SK-N-SH (cell line): ENCODE measurements at regions not wholly inside any gene's neighbourhood (a gene's known extent, or its start where the extent isn't known, plus 50 kb on each side); places are given as distances from the start of the nearest gene placed in this dataset.

ENCODE experiments used
- CTCF ChIA-PET: fragments of 300-600, 350-600 bp; formaldehyde crosslinking; extraction: SDS; loops from one replicate; lab custom pipeline; 2021; lab: Yijun Ruan, JAX
- POLR2A ChIA-PET: fragments of 350-600 bp; sonication (Branson Sonifier 250); formaldehyde crosslinking; extraction: SDS; loops from one replicate; lab custom pipeline; 2020; ENCODE audit warnings: antibody characterized with exemption, inconsistent platforms; lab: Yijun Ruan, JAX
- DNase-seq: peaks from one replicate; pipeline ENCODE4 v3.0.0; 2012
- H2AFZ ChIP-seq: fragments of 200-600 bp; sonication (generic); 2 replicates; pipeline ENCODE4 v1.8.1; 2016; ENCODE audit warnings: antibody characterized with exemption, mild to moderate bottlenecking, low read depth
- H3F3A ChIP-seq: fragments of 200-600 bp; sonication (generic); replicated peaks from 2 replicates; pipeline ENCODE3; 2016; ENCODE audit warnings: antibody characterized with exemption, mild to moderate bottlenecking; ENCODE audit not compliant: insufficient read depth
- H3K27ac ChIP-seq, 2 experiments: fragments of 200-500 bp in 1 of 2; fragments of 200-600 bp in 1 of 2; sonication (Bioruptor generic) in 1 of 2; sonication (generic), shearing (Covaris generic) in 1 of 2; 2 replicates each; pipeline versions ENCODE4 v1.5.1 to v1.6.1; 2014 to 2016; ENCODE audit warnings: low read depth in 2 of 2, inconsistent platforms in 1 of 2, low read length in 1 of 2, mild to moderate bottlenecking in 1 of 2, mixed read lengths in 1 of 2
- H3K27me3 ChIP-seq: fragments of 200-600 bp; sonication (generic), shearing (Covaris generic); 2 replicates; pipeline ENCODE4 v1.6.1; 2016; ENCODE audit warnings: mixed run types; ENCODE audit not compliant: insufficient read depth
- H3K36me3 ChIP-seq, 2 experiments: fragments of 200-500 bp in 1 of 2; fragments of 200-600 bp in 1 of 2; sonication (Bioruptor generic) in 1 of 2; sonication (generic) in 1 of 2; replicated peaks in 1 of 2; 2 replicates each; pipeline versions ENCODE3 to v1.5.1; 2014 to 2016; ENCODE audit warnings: low read length in 1 of 2, mild to moderate bottlenecking in 1 of 2; ENCODE audit not compliant: insufficient read depth in 2 of 2, control insufficient read depth in 1 of 2
- H3K4me1 ChIP-seq, 2 experiments: fragments of 200-500 bp in 1 of 2; fragments of 200-600 bp in 1 of 2; sonication (Bioruptor generic) in 1 of 2; sonication (generic), shearing (Covaris generic) in 1 of 2; 2 replicates each; pipeline versions ENCODE4 v1.5.1 to v1.6.1; 2014 to 2016; ENCODE audit warnings: low read depth in 1 of 2, low read length in 1 of 2, mixed run types in 1 of 2; ENCODE audit not compliant: insufficient read depth in 2 of 2, control insufficient read depth in 1 of 2
- H3K4me2 ChIP-seq: fragments of 200-600 bp; sonication (generic), shearing (Covaris generic); 2 replicates; pipeline ENCODE4 v1.6.1; 2017; ENCODE audit warnings: mixed run types
- H3K4me3 ChIP-seq, 2 experiments: fragments of 200-500 bp in 1 of 2; fragments of 200-600 bp in 1 of 2; sonication (Bioruptor generic) in 1 of 2; sonication (generic), shearing (Covaris generic) in 1 of 2; 2 replicates each; pipeline versions ENCODE4 v1.5.1 to v1.8.1; 2014 to 2016; ENCODE audit warnings: low read depth in 2 of 2, inconsistent platforms in 1 of 2, low read length in 1 of 2, mild to moderate bottlenecking in 1 of 2, mixed read lengths in 1 of 2, moderate library complexity in 1 of 2
- H3K79me2 ChIP-seq: fragments of 200-600 bp; sonication (generic); 2 replicates; pipeline ENCODE4 v1.8.1; 2017; ENCODE audit warnings: mild to moderate bottlenecking; ENCODE audit not compliant: insufficient read depth
- H3K9ac ChIP-seq: fragments of 200-600 bp; sonication (generic); 2 replicates; pipeline ENCODE4 v1.6.1; 2017; ENCODE audit warnings: mixed run types
- H3K9me2 ChIP-seq: fragments of 200-600 bp; sonication (generic); 2 replicates; pipeline ENCODE4 v1.6.1; 2017; ENCODE audit warnings: mixed run types
- H3K9me3 ChIP-seq: fragments of 200-600 bp; sonication (generic); 2 replicates; pipeline ENCODE4 v1.6.1; 2017; ENCODE audit warnings: mixed run types, mild to moderate bottlenecking, moderate library complexity
- H4K20me1 ChIP-seq: fragments of 200-600 bp; sonication (generic); 2 replicates; pipeline ENCODE4 v1.6.1; 2017; ENCODE audit warnings: mild to moderate bottlenecking, mixed run types; ENCODE audit not compliant: insufficient read depth
- EP300 ChIP-seq, 2 experiments: IDR thresholded peaks; 2 replicates each; pipeline versions ENCODE4 v1.4.0 to v1.6.1; 2012; ENCODE audit warnings: borderline replicate concordance in 1 of 2, low read depth in 1 of 2, low read length in 1 of 2
- JUND ChIP-seq: IDR thresholded peaks from 2 replicates; pipeline ENCODE4 v1.4.0; 2012
- MEF2A ChIP-seq: IDR thresholded peaks from 2 replicates; pipeline ENCODE4 v1.4.0; 2012; ENCODE audit warnings: low read depth, borderline replicate concordance
- MXI1 ChIP-seq: IDR thresholded peaks from 2 replicates; pipeline ENCODE4 v1.6.1; 2012; ENCODE audit warnings: mild to moderate bottlenecking, low read depth, low read length, improper control_type of control experiment
- RAD21 ChIP-seq: IDR thresholded peaks from 2 replicates; pipeline ENCODE4 v1.6.1; 2012; ENCODE audit warnings: mild to moderate bottlenecking, low read length
- RCOR1 ChIP-seq: fragments of 150-350 bp; IDR thresholded peaks from 2 replicates; pipeline ENCODE4 v1.6.1; 2017; ENCODE audit warnings: antibody characterized with exemption, low read length
- YY1 ChIP-seq: IDR thresholded peaks from 2 replicates; pipeline ENCODE4 v1.4.0; 2012; ENCODE audit warnings: low read depth, mild to moderate bottlenecking
- whole genome bisulfite sequencing: methylation state at CpG from one replicate; pipeline ENCODE4 v1.1.6; 2017; ENCODE audit warnings: low lambda C conversion rate; 5-methylcytosine and 5-hydroxymethylcytosine counted together
- TF ChIP-seq, protein P1 (sequence below): IDR thresholded peaks from 2 replicates; pipeline ENCODE4 v1.4.0; 2012; ENCODE audit warnings: low read depth, borderline replicate concordance
- TF ChIP-seq, protein P2 (sequence below): fragments of 150-350 bp; IDR thresholded peaks from 2 replicates; pipeline ENCODE4 v1.6.1; 2017; ENCODE audit warnings: antibody characterized with exemption, low read length, low read depth, borderline replicate concordance
- TF ChIP-seq, protein P3 (sequence below): fragments of 200-600 bp; sonication (generic); IDR thresholded peaks from 2 replicates; pipeline ENCODE4 v1.6.1; 2017; ENCODE audit warnings: antibody characterized with exemption, mild to moderate bottlenecking, moderate library complexity
- TF ChIP-seq, protein P4 (sequence below): fragments of 150-350 bp; IDR thresholded peaks from 2 replicates; pipeline ENCODE4 v1.6.1; 2016; ENCODE audit warnings: mild to moderate bottlenecking, low read depth, low read length

DNA sequence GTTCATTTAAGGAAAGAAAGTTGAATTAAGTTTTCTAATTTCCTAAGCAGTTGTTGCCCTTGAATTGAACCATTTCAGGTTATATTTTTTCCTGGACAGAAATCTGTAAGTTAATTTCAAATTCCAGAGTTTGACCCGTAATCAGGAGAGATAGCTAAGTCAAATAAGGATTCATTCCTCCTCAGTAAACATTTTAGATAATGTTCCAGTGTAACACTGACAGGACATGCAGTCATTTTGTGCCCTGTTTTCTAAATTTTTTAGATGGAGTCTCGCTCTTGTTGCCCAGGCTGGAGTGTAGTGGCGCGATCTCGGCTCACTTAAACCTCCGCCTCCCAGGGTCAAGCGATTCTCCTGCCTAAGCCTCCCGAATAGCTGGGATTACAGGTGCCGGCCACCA, 371.7 kb downstream of the DIPK2A start:
- H3F3A ChIP-seq = no peaks in the 10 kb centered on the region
- no peak for DNase-seq
- no peak overlapping the region for H2AFZ ChIP-seq
- H3K27me3 ChIP-seq = peaks cover 4% of the 10 kb centered on the region; the same call in 1 of the 2 replicates
- TF ChIP-seq EP300 (IDR thresholded peaks at IDR 0.05; ENCODE audit: borderline replicate concordance in 1 of 2, low read depth in 1 of 2, low read length in 1 of 2) = no peak
- H3K9me3 ChIP-seq = no peaks in the 10 kb centered on the region
- WGBS = 16% methylated on average over 9 of the region's 9 CpGs
- H4K20me1 ChIP-seq = no peaks in the 10 kb centered on the region
- H3K79me2 ChIP-seq = no peaks in the 10 kb centered on the region
- H3K27ac ChIP-seq = no peak overlapping the region
- H3K4me2 ChIP-seq = no peak overlapping the region
- CTCF ChIA-PET = interaction anchor here (0.6 kb wide), 1 partner anchor 384 kb away, joined by 3 read pairs; no protein-coding TSS in a partner anchor
- H3K4me1 ChIP-seq = no peaks in the 10 kb centered on the region
- POLR2A ChIA-PET = no interaction called here
- H3K36me3 ChIP-seq = no peaks in the 10 kb centered on the region
- no peak overlapping the region for H3K4me3 ChIP-seq
- no peaks in the 10 kb centered on the region for H3K9me2 ChIP-seq
- H3K9ac ChIP-seq = no peak overlapping the region

DNA sequence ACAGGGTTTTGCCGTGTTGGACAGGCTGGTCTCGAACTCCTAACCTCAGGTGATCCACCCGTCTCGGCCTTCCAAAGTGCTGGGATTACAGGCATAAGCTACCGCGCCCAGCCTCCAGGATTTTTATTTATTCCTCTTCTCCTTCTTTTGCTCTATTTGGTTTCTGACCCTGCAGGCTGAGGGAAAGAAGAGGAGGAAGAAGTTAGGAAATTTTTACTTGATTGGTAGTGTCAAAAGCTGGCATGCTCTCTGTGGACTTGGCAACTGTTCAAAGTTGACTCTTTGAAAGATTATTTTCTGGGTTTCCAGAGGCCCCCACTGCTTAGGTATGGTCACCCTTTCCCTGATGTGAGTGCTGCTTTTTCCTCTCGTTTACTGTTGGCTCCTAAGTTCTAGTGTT, 372.2 kb downstream of the DIPK2A start:
- no peak overlapping the region for H3K4me2 ChIP-seq
- no peak overlapping the region for H3K27ac ChIP-seq
- no peaks in the 10 kb centered on the region for H3K9me2 ChIP-seq
- no peak for DNase-seq
- no peak for TF ChIP-seq JUND
- TF ChIP-seq EP300 (IDR thresholded peaks at IDR 0.05; ENCODE audit: borderline replicate concordance in 1 of 2, low read depth in 1 of 2, low read length in 1 of 2) = no peak
- TF ChIP-seq, protein P1, sequence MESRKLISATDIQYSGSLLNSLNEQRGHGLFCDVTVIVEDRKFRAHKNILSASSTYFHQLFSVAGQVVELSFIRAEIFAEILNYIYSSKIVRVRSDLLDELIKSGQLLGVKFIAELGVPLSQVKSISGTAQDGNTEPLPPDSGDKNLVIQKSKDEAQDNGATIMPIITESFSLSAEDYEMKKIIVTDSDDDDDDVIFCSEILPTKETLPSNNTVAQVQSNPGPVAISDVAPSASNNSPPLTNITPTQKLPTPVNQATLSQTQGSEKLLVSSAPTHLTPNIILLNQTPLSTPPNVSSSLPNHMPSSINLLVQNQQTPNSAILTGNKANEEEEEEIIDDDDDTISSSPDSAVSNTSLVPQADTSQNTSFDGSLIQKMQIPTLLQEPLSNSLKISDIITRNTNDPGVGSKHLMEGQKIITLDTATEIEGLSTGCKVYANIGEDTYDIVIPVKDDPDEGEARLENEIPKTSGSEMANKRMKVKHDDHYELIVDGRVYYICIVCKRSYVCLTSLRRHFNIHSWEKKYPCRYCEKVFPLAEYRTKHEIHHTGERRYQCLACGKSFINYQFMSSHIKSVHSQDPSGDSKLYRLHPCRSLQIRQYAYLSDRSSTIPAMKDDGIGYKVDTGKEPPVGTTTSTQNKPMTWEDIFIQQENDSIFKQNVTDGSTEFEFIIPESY = no peak
- 6% methylated on average over 7 of the region's 7 CpGs for WGBS
- no peaks in the 10 kb centered on the region for H3K79me2 ChIP-seq
- H3K9ac ChIP-seq = no peak overlapping the region
- H4K20me1 ChIP-seq = no peaks in the 10 kb centered on the region
- H3K27me3 ChIP-seq = peaks cover 4% of the 10 kb centered on the region; the same call in 1 of the 2 replicates
- H3K4me3 ChIP-seq = no peak overlapping the region
- no peaks in the 10 kb centered on the region for H3K36me3 ChIP-seq
- no peak overlapping the region for H2AFZ ChIP-seq
- H3K9me3 ChIP-seq = no peaks in the 10 kb centered on the region
- ChIA-PET CTCF (no interaction called here), POLR2A (no interaction called here)
- no peaks in the 10 kb centered on the region for H3F3A ChIP-seq
- no peaks in the 10 kb centered on the region for H3K4me1 ChIP-seq

DNA sequence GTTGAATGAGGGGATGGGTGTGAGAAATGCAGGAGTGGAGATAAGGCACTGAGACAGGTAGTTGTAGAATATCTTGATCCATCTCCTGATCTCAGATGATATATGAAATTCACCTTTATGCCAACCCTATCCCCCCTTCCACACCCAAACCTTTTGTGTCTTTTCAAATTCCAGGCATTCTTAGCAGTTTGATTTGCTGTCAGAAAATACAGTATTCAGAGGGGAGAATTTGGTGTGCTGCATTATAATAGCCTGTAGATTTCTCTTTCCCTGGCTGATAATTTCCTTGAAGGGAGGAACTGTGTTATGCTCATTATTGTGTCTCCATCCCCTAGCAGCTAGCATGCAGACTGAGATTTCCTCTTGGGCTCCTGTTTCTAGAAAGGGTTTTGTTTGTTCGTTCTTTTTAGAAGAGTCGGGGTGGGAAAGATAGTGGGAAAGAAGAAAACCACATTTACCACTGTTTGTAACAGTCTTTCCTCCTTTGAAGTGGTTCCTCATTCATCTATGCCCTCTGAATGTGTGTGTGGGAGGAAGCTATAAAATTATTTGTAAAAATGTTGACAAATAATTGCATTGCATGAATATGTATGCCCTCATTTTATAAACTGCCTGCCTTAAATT, 373.4 kb downstream of the DIPK2A start:
- POLR2A ChIA-PET = no interaction called here
- CTCF ChIA-PET = no interaction called here
- H3K36me3 ChIP-seq = no peaks in the 10 kb centered on the region
- H3K9me3 ChIP-seq = no peaks in the 10 kb centered on the region
- no peaks in the 10 kb centered on the region for H3K4me1 ChIP-seq
- no peaks in the 10 kb centered on the region for H3K9me2 ChIP-seq
- H2AFZ ChIP-seq = no peak overlapping the region
- H3K27me3 ChIP-seq = peaks cover 4% of the 10 kb centered on the region; the same call in 1 of the 2 replicates
- DNase-seq = no peak
- no peak overlapping the region for H3K9ac ChIP-seq
- TF ChIP-seq MEF2A = no peak
- TF ChIP-seq JUND = no peak
- TF ChIP-seq, protein P1 = no peak
- no peak for TF ChIP-seq RCOR1
- TF ChIP-seq YY1 = no peak
- TF ChIP-seq, protein P2, sequence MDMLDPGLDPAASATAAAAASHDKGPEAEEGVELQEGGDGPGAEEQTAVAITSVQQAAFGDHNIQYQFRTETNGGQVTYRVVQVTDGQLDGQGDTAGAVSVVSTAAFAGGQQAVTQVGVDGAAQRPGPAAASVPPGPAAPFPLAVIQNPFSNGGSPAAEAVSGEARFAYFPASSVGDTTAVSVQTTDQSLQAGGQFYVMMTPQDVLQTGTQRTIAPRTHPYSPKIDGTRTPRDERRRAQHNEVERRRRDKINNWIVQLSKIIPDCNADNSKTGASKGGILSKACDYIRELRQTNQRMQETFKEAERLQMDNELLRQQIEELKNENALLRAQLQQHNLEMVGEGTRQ = no peak
- TF ChIP-seq MXI1 = no peak
- TF ChIP-seq RAD21 = no peak
- TF ChIP-seq, protein P3, sequence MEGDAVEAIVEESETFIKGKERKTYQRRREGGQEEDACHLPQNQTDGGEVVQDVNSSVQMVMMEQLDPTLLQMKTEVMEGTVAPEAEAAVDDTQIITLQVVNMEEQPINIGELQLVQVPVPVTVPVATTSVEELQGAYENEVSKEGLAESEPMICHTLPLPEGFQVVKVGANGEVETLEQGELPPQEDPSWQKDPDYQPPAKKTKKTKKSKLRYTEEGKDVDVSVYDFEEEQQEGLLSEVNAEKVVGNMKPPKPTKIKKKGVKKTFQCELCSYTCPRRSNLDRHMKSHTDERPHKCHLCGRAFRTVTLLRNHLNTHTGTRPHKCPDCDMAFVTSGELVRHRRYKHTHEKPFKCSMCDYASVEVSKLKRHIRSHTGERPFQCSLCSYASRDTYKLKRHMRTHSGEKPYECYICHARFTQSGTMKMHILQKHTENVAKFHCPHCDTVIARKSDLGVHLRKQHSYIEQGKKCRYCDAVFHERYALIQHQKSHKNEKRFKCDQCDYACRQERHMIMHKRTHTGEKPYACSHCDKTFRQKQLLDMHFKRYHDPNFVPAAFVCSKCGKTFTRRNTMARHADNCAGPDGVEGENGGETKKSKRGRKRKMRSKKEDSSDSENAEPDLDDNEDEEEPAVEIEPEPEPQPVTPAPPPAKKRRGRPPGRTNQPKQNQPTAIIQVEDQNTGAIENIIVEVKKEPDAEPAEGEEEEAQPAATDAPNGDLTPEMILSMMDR = no peak
- TF ChIP-seq, protein P4, sequence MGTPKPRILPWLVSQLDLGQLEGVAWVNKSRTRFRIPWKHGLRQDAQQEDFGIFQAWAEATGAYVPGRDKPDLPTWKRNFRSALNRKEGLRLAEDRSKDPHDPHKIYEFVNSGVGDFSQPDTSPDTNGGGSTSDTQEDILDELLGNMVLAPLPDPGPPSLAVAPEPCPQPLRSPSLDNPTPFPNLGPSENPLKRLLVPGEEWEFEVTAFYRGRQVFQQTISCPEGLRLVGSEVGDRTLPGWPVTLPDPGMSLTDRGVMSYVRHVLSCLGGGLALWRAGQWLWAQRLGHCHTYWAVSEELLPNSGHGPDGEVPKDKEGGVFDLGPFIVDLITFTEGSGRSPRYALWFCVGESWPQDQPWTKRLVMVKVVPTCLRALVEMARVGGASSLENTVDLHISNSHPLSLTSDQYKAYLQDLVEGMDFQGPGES = no peak
- WGBS = 0% methylated on average over 2 of the region's 2 CpGs
- H3K27ac ChIP-seq = no peak overlapping the region
- no peaks in the 10 kb centered on the region for H3F3A ChIP-seq
- no peak overlapping the region for H3K4me2 ChIP-seq
- no peaks in the 10 kb centered on the region for H3K79me2 ChIP-seq
- no peaks in the 10 kb centered on the region for H4K20me1 ChIP-seq
- H3K4me3 ChIP-seq = no peak overlapping the region
